Fibroblast of the aortic adventitia (primary cell): ENCODE measurements at regions not wholly inside any gene's neighbourhood (a gene's known extent, or its start where the extent isn't known, plus 50 kb on each side); places are given as distances from the start of the nearest gene placed in this dataset.

Experiments
- DNase-seq: peaks from one replicate; pipeline ENCODE4 v3.0.0-alpha.2; 2010; ENCODE audit warnings: low read depth
- H3K4me3 ChIP-seq: 2 replicates; pipeline ENCODE4 v1.5.1; 2011; ENCODE audit warnings: low read depth, mild to moderate bottlenecking, control low read depth, low read length, moderate library complexity
- TF ChIP-seq, protein P1 (sequence below): IDR thresholded peaks from 2 replicates; pipeline ENCODE4 v1.5.1; 2011; ENCODE audit warnings: mild to moderate bottlenecking, low read length, control low read depth, inconsistent platforms; ENCODE audit not compliant: insufficient read depth

DNA sequence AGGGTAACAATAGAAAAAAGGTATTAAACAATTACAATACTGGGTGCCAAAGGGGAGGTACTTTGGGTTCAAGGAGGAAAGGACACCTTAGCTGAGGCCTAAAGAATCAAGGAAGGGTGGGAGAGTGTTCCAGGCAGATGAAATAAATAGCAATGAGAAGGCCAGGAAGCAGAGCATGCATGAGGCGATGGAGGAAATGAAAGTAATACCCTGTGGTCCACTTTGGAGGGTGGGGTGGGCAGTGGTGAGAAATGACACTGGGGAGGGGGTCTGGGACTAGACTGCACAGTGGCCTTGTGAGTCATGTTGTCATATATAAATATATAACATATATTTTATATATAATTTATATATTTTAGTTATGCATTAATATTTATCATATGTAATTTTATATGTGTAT, 55.9 kb downstream of the BHLHE40 start:
- DNase-seq = no peak
- H3K4me3 ChIP-seq = no peak overlapping the region
- TF ChIP-seq, protein P1, sequence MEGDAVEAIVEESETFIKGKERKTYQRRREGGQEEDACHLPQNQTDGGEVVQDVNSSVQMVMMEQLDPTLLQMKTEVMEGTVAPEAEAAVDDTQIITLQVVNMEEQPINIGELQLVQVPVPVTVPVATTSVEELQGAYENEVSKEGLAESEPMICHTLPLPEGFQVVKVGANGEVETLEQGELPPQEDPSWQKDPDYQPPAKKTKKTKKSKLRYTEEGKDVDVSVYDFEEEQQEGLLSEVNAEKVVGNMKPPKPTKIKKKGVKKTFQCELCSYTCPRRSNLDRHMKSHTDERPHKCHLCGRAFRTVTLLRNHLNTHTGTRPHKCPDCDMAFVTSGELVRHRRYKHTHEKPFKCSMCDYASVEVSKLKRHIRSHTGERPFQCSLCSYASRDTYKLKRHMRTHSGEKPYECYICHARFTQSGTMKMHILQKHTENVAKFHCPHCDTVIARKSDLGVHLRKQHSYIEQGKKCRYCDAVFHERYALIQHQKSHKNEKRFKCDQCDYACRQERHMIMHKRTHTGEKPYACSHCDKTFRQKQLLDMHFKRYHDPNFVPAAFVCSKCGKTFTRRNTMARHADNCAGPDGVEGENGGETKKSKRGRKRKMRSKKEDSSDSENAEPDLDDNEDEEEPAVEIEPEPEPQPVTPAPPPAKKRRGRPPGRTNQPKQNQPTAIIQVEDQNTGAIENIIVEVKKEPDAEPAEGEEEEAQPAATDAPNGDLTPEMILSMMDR = no peak

DNA sequence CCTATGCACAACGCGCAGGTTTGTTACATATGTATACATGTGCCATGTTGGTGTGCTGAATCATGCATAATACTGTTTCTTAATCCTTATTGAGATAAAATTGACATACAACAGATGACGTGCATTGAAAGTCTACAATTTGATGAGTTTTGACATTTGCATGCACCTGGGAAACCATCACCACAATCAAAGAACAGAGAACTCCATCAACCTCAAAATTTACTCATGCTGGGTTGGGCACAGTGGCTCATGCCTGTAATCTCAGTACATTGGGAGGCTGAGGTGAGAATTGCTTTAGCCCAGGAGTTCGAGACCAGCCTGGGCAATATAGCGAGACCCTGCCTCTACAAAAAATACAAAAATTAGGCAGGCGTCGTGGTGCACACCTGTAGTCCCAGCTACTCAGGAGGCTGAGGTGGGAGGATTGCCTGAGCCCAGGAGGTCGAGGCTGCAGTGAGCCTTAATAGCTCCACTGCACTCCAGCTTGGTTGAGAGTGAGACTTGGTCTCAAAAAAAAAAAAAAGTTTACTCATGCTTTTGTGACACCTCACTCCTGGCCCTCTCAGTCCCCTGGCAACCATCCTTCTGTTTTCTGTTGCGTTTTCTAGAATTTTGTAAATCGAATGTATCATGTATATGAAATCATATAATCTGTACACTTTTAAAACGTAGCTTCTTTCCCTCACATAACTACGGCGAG, 56.6 kb downstream of the BHLHE40 start:
- no peak overlapping the region for H3K4me3 ChIP-seq
- TF ChIP-seq, protein P1 = no peak
- no peak for DNase-seq

DNA sequence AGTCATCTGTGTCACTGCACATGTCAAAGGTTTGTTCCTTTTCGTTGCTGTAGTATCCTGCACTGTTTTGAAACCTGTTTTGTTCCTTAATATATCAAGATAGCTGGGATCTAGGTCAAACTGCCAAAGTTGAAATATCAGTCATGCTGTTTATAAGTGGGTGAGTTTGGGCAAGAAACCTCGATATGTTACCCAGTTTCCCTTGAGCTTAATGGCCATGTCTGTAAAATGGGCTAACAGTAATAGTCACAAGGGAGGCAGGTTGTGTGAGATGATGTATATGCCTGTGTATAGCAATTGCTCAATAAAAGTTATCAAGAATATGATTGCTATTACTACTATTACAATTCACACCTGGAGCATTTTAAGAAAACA, 57.1 kb downstream of the BHLHE40 start:
- DNase-seq = no peak
- TF ChIP-seq, protein P1 = no peak
- H3K4me3 ChIP-seq = no peak overlapping the region

DNA sequence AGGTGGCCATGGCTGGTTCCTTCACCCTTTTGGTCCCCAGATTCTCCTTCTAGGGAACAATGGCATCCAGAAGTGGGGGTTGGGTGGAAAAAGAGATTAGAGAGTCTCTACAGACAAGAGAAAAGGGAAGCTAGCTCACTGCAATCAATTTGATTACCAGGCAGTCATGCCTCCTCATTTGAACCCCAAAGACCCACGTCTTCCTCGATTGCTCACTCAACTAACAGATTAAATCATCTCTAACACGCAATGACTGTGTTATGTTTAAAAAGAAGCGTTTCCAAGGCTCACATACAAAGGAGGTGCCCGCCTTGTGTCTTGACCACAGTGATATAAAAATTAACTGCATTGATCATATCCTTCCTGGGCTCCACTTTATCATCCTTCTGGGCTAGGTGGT, 57.6 kb downstream of the BHLHE40 start:
- H3K4me3 ChIP-seq = no peak overlapping the region
- DNase-seq = no peak
- TF ChIP-seq, protein P1 = no peak

DNA sequence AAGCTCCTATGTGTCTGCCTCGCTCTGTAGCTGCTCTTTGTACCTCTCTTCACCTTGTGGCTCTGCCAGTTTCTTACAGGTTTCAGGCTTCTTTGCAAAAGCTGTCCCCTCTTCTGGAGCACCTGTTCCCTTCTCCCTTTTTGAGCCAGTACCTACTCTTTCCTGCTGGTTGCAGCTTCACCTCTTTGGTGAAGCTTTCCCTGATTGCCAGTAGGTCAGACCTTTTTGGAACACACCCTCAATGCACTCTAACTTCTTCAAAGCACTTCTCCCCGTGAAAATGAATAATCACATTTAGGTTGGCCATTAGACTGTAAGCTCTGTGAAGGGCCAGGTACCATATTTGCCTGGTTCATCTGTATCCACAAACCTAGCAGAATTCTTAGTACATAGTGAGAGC, 60.3 kb downstream of the BHLHE40 start:
- H3K4me3 ChIP-seq = no peak overlapping the region
- DNase-seq = no peak
- TF ChIP-seq, protein P1 = no peak

DNA sequence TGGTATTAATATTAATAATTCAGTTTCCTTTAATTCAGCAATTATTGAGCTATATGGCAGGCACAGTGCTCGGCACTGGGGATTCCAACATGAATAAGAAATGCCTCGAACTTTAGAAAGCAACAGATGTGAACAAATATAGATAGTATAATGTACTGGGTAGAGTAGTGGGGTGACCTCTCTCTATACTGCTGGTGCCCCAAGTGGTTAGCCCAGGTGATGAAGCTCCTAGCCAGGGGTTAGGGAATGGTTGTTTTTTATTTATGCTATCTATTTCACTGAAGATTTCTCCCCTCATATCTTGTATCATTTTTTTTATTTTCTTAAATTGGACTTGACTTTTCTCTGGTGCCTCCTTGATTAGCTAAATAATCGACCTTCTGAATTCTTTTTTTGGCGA, 62.1 kb downstream of the BHLHE40 start:
- H3K4me3 ChIP-seq = no peak overlapping the region
- TF ChIP-seq, protein P1 = no peak
- no peak for DNase-seq

DNA sequence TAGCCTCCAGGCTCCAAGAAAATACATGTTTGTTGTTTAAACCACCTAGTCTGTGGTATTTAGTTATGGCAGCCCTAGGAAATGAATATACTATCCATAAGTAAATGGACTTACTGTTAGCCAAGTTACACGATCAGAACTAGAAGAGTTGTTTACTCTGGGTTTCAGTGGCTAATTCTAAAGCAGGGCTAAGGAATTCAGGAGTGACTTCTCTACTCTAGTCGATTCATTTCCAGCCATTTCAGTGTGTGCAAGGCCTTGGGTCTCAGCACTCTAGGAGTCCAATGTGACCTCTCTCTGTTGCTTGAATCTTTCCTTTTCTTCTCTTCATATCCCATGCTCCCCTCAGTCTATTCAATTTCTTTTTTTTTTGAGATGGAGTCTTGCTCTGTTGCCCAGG, 66.7 kb downstream of the BHLHE40 start:
- no peak overlapping the region for H3K4me3 ChIP-seq
- DNase-seq = no peak
- TF ChIP-seq, protein P1 = no peak
